H9 (cell line): ENCODE measurements at regions not wholly inside any gene's neighbourhood (a gene's known extent, or its start where the extent isn't known, plus 50 kb on each side); places are given as distances from the start of the nearest gene placed in this dataset.

Experiments
- DNase-seq: peaks from one replicate; pipeline ENCODE4 v3.0.0-alpha.2; 2017
- H2AFZ ChIP-seq: one replicate; pipeline ENCODE4 v1.6.1; 2013; ENCODE audit warnings: mild to moderate bottlenecking, low read length, control low read depth, moderate library complexity
- H2AK5ac ChIP-seq: 2 replicates; pipeline ENCODE4 v1.6.1; 2013; ENCODE audit warnings: low read length, control low read depth, mixed read lengths; ENCODE audit not compliant: insufficient read length
- H2BK120ac ChIP-seq: one replicate; pipeline ENCODE4 v1.6.1; 2013; ENCODE audit warnings: low read depth, mild to moderate bottlenecking, low read length, control low read depth, inconsistent platforms; ENCODE audit not compliant: poor library complexity, severe bottlenecking
- H2BK12ac ChIP-seq: 2 replicates; pipeline ENCODE4 v1.6.1; 2013; ENCODE audit warnings: low read length, control low read depth, mixed read lengths, low read depth; ENCODE audit not compliant: insufficient read length
- H2BK15ac ChIP-seq: 2 replicates; pipeline ENCODE4 v1.6.1; 2013; ENCODE audit warnings: low read depth, low read length, control low read depth
- H2BK20ac ChIP-seq: one replicate; pipeline ENCODE4 v1.6.1; 2013; ENCODE audit warnings: low read depth, mild to moderate bottlenecking, low read length, control low read depth, inconsistent platforms; ENCODE audit not compliant: poor library complexity, severe bottlenecking
- H2BK5ac ChIP-seq: 2 replicates; pipeline ENCODE4 v1.6.1; 2013; ENCODE audit warnings: low read length, control low read depth, mixed read lengths; ENCODE audit not compliant: insufficient read length
- H3K14ac ChIP-seq: 2 replicates; pipeline ENCODE4 v1.6.1; 2013; ENCODE audit warnings: low read length, control low read depth; ENCODE audit not compliant: insufficient read depth
- H3K18ac ChIP-seq: 2 replicates; pipeline ENCODE4 v1.6.1; 2013; ENCODE audit warnings: low read depth, mild to moderate bottlenecking, mixed read lengths, low read length, control low read depth; ENCODE audit not compliant: insufficient read length
- H3K23ac ChIP-seq: 2 replicates; pipeline ENCODE4 v1.6.1; 2013; ENCODE audit warnings: low read length, control low read depth, mixed read lengths, low read depth; ENCODE audit not compliant: insufficient read length
- H3K23me2 ChIP-seq: 2 replicates; pipeline ENCODE4 v1.6.1; 2013; ENCODE audit warnings: low read depth, mild to moderate bottlenecking, mixed read lengths, low read length, control low read depth; ENCODE audit not compliant: insufficient read length, poor library complexity, severe bottlenecking
- H3K27ac ChIP-seq: 2 replicates; pipeline ENCODE4 v1.5.1; 2013; ENCODE audit warnings: low read length, control low read depth, mixed read lengths, low read depth; ENCODE audit not compliant: insufficient read length
- H3K27me3 ChIP-seq: 2 replicates; pipeline ENCODE4 v1.6.1; 2013; ENCODE audit warnings: low read length, control low read depth, inconsistent platforms; ENCODE audit not compliant: insufficient read depth
- H3K4ac ChIP-seq: 2 replicates; pipeline ENCODE4 v1.6.1; 2013; ENCODE audit warnings: low read depth, mild to moderate bottlenecking, control low read depth, inconsistent platforms, low read length, moderate library complexity
- H3K4me1 ChIP-seq: 2 replicates; pipeline ENCODE4 v1.6.1; 2013; ENCODE audit warnings: low read length, control low read depth, inconsistent platforms; ENCODE audit not compliant: insufficient read depth
- H3K4me2 ChIP-seq: 2 replicates; pipeline ENCODE4 v1.6.1; 2013; ENCODE audit warnings: low read length, control low read depth, mixed read lengths; ENCODE audit not compliant: insufficient read length, insufficient read depth
- H3K56ac ChIP-seq: 2 replicates; pipeline ENCODE4 v1.6.1; 2013; ENCODE audit warnings: low read depth, mild to moderate bottlenecking, mixed read lengths, low read length, control low read depth; ENCODE audit not compliant: insufficient read length
- H3K79me1 ChIP-seq: 2 replicates; pipeline ENCODE4 v1.6.1; 2013; ENCODE audit warnings: low read depth, mild to moderate bottlenecking, moderate library complexity, low read length, control low read depth, inconsistent platforms; ENCODE audit not compliant: insufficient read depth, poor library complexity, severe bottlenecking
- H3K79me2 ChIP-seq: 2 replicates; pipeline ENCODE4 v1.6.1; 2013; ENCODE audit warnings: low read length, control low read depth, inconsistent platforms; ENCODE audit not compliant: insufficient read depth
- H3K9ac ChIP-seq: 2 replicates; pipeline ENCODE4 v1.6.1; 2013; ENCODE audit warnings: low read length, control low read depth, mixed read lengths; ENCODE audit not compliant: insufficient read length; ENCODE audit errors: extremely low read depth
- H3K9me3 ChIP-seq: one replicate; pipeline ENCODE4 v1.6.1; 2013; ENCODE audit warnings: low read depth, low read length, inconsistent platforms; ENCODE audit not compliant: control insufficient read depth
- H3T11ph ChIP-seq: one replicate; pipeline ENCODE4 v1.6.1; 2013; ENCODE audit warnings: mild to moderate bottlenecking, low read length, control low read depth, inconsistent platforms
- H4K20me1 ChIP-seq: one replicate; pipeline ENCODE4 v1.6.1; 2013; ENCODE audit not compliant: control insufficient read depth, insufficient read length, insufficient read depth
- H4K5ac ChIP-seq: 2 replicates; pipeline ENCODE4 v1.6.1; 2013; ENCODE audit warnings: low read depth, mild to moderate bottlenecking, mixed read lengths, low read length, control low read depth; ENCODE audit not compliant: insufficient read length
- H4K8ac ChIP-seq: replicated peaks from 2 replicates; pipeline ENCODE4 v1.6.1; 2013; ENCODE audit warnings: low read length, control low read depth, mixed read lengths, low read depth; ENCODE audit not compliant: insufficient read length
- H4K91ac ChIP-seq: 2 replicates; pipeline ENCODE4 v1.6.1; 2013; ENCODE audit warnings: low read depth, mild to moderate bottlenecking, moderate library complexity, mixed read lengths, low read length, control low read depth; ENCODE audit not compliant: insufficient read length
- H3K27ac Mint-ChIP-seq, 3 experiments: 2 replicates in 2 of 3; 3 replicates in 1 of 3; pipeline ENCODE4 v1.8.0; 2020 to 2021; ENCODE audit warnings: mixed read lengths in 3 of 3, mild to moderate bottlenecking in 1 of 3, moderate library complexity in 1 of 3
- H3K27me3 Mint-ChIP-seq: 2 replicates; pipeline ENCODE4 v1.8.0; 2021; ENCODE audit warnings: low read depth, mild to moderate bottlenecking, moderate library complexity, mixed read lengths
- H3K36me3 Mint-ChIP-seq, 3 experiments: 2 replicates in 2 of 3; 3 replicates in 1 of 3; pipeline ENCODE4 v1.8.0; 2020 to 2021; ENCODE audit warnings: low read depth in 3 of 3, mixed read lengths in 3 of 3; ENCODE audit not compliant: insufficient read depth in 1 of 3
- H3K4me1 Mint-ChIP-seq, 2 experiments: 2 replicates each; pipeline ENCODE4 v1.8.0; 2020; ENCODE audit warnings: mixed read lengths in 2 of 2
- H3K4me3 Mint-ChIP-seq, 2 experiments: 2 replicates in 1 of 2; 3 replicates in 1 of 2; pipeline ENCODE4 v1.8.0; 2020 to 2021; ENCODE audit warnings: mild to moderate bottlenecking in 2 of 2, mixed read lengths in 2 of 2, moderate library complexity in 1 of 2
- H3K9me3 Mint-ChIP-seq, 2 experiments: 2 replicates in 1 of 2; 3 replicates in 1 of 2; pipeline ENCODE4 v1.8.0; 2020; ENCODE audit warnings: mild to moderate bottlenecking in 2 of 2, mixed read lengths in 2 of 2, moderate library complexity in 1 of 2
- CTCF ChIP-seq: fragments of 200-600 bp; sonication (generic); conservative IDR thresholded peaks from 3 replicates; pipeline ENCODE4 v1.8.0; 2021; ENCODE audit warnings: antibody characterized with exemption, mild to moderate bottlenecking
- WGBS: extraction: QIAGEN DNeasy Blood & Tissue Kit; methylation state at CpG from one replicate; pipeline ENCODE4 v1.1.7; 2013; ENCODE audit warnings: missing lambda C conversion rate, low lambda C conversion rate, mixed read lengths; ENCODE audit not compliant: insufficient read length; ENCODE audit errors: extremely low coverage; 5-methylcytosine and 5-hydroxymethylcytosine counted together

DNA sequence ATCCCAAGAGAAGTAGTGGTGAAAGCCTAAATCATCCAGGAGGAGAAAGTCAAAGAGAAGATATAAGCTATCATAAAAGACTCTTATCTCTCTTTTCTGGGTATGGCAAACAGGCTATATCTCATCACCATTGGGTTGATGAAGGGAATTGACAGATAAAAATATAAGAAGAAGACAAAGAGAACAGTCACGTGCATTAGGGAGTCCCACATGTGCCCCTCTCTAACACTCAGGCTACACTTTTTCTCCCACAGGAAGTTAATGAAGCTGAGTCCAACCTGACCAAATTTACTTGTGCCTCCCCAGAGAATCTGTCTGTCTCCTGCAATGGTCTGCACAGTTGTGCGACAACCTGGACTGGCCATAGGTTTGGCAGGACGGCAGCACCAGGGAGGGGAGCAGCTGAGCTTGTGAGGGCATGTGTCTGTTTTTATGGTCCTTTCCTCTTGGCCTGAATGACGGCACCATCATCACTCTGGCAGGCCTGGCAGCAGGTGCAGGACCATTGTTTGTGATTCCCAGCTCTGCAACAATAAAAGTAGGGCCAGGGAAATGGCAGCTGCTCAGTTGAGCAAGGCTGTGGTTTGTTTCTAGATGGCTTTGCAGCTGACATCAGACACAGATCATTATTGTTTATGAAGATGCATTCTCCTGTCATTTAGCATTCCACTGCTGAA, 144.5 kb upstream of the MCHR2 start:
- TF ChIP-seq CTCF: no peak
- H3K4me1 Mint-ChIP-seq: no peaks in the 10 kb centered on the region
- H3K23ac ChIP-seq: no peak overlapping the region
- no peak overlapping the region for H2BK5ac ChIP-seq
- H3K79me1 ChIP-seq: no peaks in the 10 kb centered on the region
- H3K9ac ChIP-seq: no peak overlapping the region
- no peak overlapping the region for H3K14ac ChIP-seq
- H2BK120ac ChIP-seq: no peak overlapping the region
- no peak overlapping the region for H2AFZ ChIP-seq
- no peaks in the 10 kb centered on the region for H3K27me3 ChIP-seq
- no peak overlapping the region for H4K5ac ChIP-seq
- no peak overlapping the region for H2BK15ac ChIP-seq
- no peak overlapping the region for H3K18ac ChIP-seq
- no peaks in the 10 kb centered on the region for H3K27me3 Mint-ChIP-seq
- H3K36me3 Mint-ChIP-seq: no peaks in the 10 kb centered on the region
- no peak overlapping the region for H4K91ac ChIP-seq
- H3K27ac ChIP-seq: no peak overlapping the region
- no peak overlapping the region for H4K8ac ChIP-seq
- H2BK12ac ChIP-seq: no peak overlapping the region
- H3T11ph ChIP-seq: no peak overlapping the region
- H2AK5ac ChIP-seq: no peak overlapping the region
- no peaks in the 10 kb centered on the region for H3K9me3 Mint-ChIP-seq
- no peaks in the 10 kb centered on the region for H3K9me3 ChIP-seq
- no peak for DNase-seq
- H3K23me2 ChIP-seq: no peaks in the 10 kb centered on the region
- no peaks in the 10 kb centered on the region for H4K20me1 ChIP-seq
- H3K27ac Mint-ChIP-seq: no peak overlapping the region
- H3K56ac ChIP-seq: no peak overlapping the region
- H3K4me2 ChIP-seq: no peak overlapping the region
- H3K79me2 ChIP-seq: no peaks in the 10 kb centered on the region
- no CpG with 5 or more reads among the region's 4 CpGs for WGBS
- no peaks in the 10 kb centered on the region for H3K4me1 ChIP-seq
- H3K4me3 Mint-ChIP-seq: no peak overlapping the region
- H3K4ac ChIP-seq: no peak overlapping the region
- H2BK20ac ChIP-seq: no peak overlapping the region
